DMS153 (cell line): ENCODE measurements at regions not wholly inside any gene's neighbourhood (a gene's known extent, or its start where the extent isn't known, plus 50 kb on each side); places are given as distances from the start of the nearest gene placed in this dataset.

Experiments used
- DNase-seq: peaks from one replicate; lab custom pipeline; 2025; lab: John Stamatoyannopoulos, UW

GRCh38 chr12:126106706-126107105, 1041.5 kb downstream of the AACS start:
- DNase-seq, result no peak

- peak; percentile 18 for DNase-seq
These were observed 1042.4 kb downstream of the AACS start for GRCh38 chr12:126107659-126108058.

- DNase-seq, result no peak
These were observed 1043.0 kb downstream of the AACS start for GRCh38 chr12:126108247-126108646.

- DNase-seq, result no peak
These were observed 1046.9 kb downstream of the AACS start for GRCh38 chr12:126112141-126112540.

- no peak for DNase-seq
These were observed 1047.6 kb downstream of the AACS start for GRCh38 chr12:126112849-126113248.

GRCh38 chr12:126114441-126114840, 1049.2 kb downstream of the AACS start:
- no peak for DNase-seq

GRCh38 chr12:126117502-126117901, 1052.3 kb downstream of the AACS start:
- no peak for DNase-seq

GRCh38 chr12:126139355-126139754, 1074.1 kb downstream of the AACS start:
- DNase-seq, result no peak

- no peak for DNase-seq
These were observed 1079.4 kb downstream of the AACS start for GRCh38 chr12:126144603-126145002.

GRCh38 chr12:126147321-126147720, 1082.1 kb downstream of the AACS start:
- DNase-seq, result no peak

- no peak for DNase-seq
These were observed 1091.8 kb downstream of the AACS start for GRCh38 chr12:126156806-126157574.

GRCh38 chr12:126157575-126157966, 1092.3 kb downstream of the AACS start:
- DNase-seq, result no peak

GRCh38 chr12:126159139-126159538, 1093.9 kb downstream of the AACS start:
- no peak for DNase-seq

- DNase-seq, result no peak
These were observed 1095.7 kb downstream of the AACS start for GRCh38 chr12:126160912-126161311.

GRCh38 chr12:126163984-126164383, 1098.7 kb downstream of the AACS start:
- no peak for DNase-seq

GRCh38 chr12:126171937-126172559, 1106.8 kb downstream of the AACS start:
- no peak for DNase-seq

GRCh38 chr12:126182619-126183236, 1117.5 kb downstream of the AACS start:
- DNase-seq, result no peak

GRCh38 chr12:126185025-126185424, 1119.8 kb downstream of the AACS start:
- DNase-seq, result no peak

GRCh38 chr12:126189856-126190255, 1124.6 kb downstream of the AACS start:
- DNase-seq, result no peak

GRCh38 chr12:126191031-126191891, 1126.0 kb downstream of the AACS start:
- DNase-seq, result no peak

- DNase-seq, result no peak
These were observed 1126.7 kb downstream of the AACS start for GRCh38 chr12:126191949-126192348.

GRCh38 chr12:126193190-126193589, 1128.0 kb downstream of the AACS start:
- no peak for DNase-seq
